Parathyroid adenoma (tissue), 2 donors: ENCODE measurements at regions not wholly inside any gene's neighbourhood (a gene's known extent, or its start where the extent isn't known, plus 50 kb on each side); places are given as distances from the start of the nearest gene placed in this dataset.
"Not testable (repeated sequence)": the region's sequence is repeated elsewhere in the genome, so short reads cannot be mapped to it uniquely, and the experiment has no call there.

Experiments used
- H2AFZ ChIP-seq: fragments of 300-600 bp; sonication (generic); one replicate; pipeline ENCODE4 v1.7.0; 2017; ENCODE audit warnings: antibody characterized with exemption, mild to moderate bottlenecking
- H3K27ac ChIP-seq: fragments of 300-600 bp; sonication (generic); one replicate; pipeline ENCODE4 v1.7.0; 2017
- H3K27me3 ChIP-seq: fragments of 300-600 bp; sonication (generic); one replicate; pipeline ENCODE4 v1.7.0; 2017; ENCODE audit warnings: low read length; ENCODE audit not compliant: control insufficient read depth, insufficient read depth
- H3K36me3 ChIP-seq: fragments of 300-600 bp; sonication (generic); one replicate; pipeline ENCODE4 v1.7.0; 2017; ENCODE audit warnings: low read length; ENCODE audit not compliant: control insufficient read depth, insufficient read depth
- H3K4me1 ChIP-seq: fragments of 300-600 bp; sonication (generic); one replicate; pipeline ENCODE4 v1.7.0; 2017; ENCODE audit warnings: control low read depth
- H3K4me2 ChIP-seq: fragments of 300-600 bp; sonication (generic); one replicate; pipeline ENCODE4 v1.7.0; 2017; ENCODE audit warnings: low read length
- H3K4me3 ChIP-seq: fragments of 300-600 bp; sonication (generic); one replicate; pipeline ENCODE4 v1.7.0; 2017; ENCODE audit warnings: low read depth, low read length
- H3K79me2 ChIP-seq: fragments of 300-600 bp; sonication (generic); one replicate; pipeline ENCODE4 v1.7.0; 2017; ENCODE audit warnings: control low read depth
- H3K9ac ChIP-seq: fragments of 300-600 bp; sonication (generic); one replicate; pipeline ENCODE4 v1.7.0; 2017; ENCODE audit warnings: mild to moderate bottlenecking
- H3K9me3 ChIP-seq: fragments of 300-600 bp; sonication (generic); one replicate; pipeline ENCODE4 v1.7.0; 2017; ENCODE audit warnings: low read length; ENCODE audit not compliant: control insufficient read depth
- CTCF ChIP-seq: fragments of 300-600 bp; sonication (generic); IDR thresholded peaks from one replicate; pipeline ENCODE4 v1.7.0; 2017; ENCODE audit warnings: antibody characterized with exemption, mild to moderate bottlenecking
- donor health status: primary hyperparathyroidism.

- Histone ChIP-seq H3K4me1 (no peaks in the 10 kb centered on the region), H3K27ac (no peak overlapping the region), H3K27me3 (no peaks in the 10 kb centered on the region), H3K4me3 (no peak overlapping the region), H3K9ac (no peak overlapping the region), H3K9me3 (no peaks in the 10 kb centered on the region), H3K36me3 (no peaks in the 10 kb centered on the region), H2AFZ (no peak overlapping the region), H3K79me2 (no peaks in the 10 kb centered on the region), H3K4me2 (no peak overlapping the region)
- TF ChIP-seq CTCF = no peak
Observed at GRCh38 chr4:158122501-158122900, 50.3 kb downstream of the GASK1B start.

GRCh38 chr4:158121161-158121579 lies 51.7 kb downstream of the GASK1B start:
- no peaks in the 10 kb centered on the region for H3K27me3 ChIP-seq
- no peak overlapping the region for H3K27ac ChIP-seq
- H3K9ac ChIP-seq = no peak overlapping the region
- H3K36me3 ChIP-seq = no peaks in the 10 kb centered on the region
- no peak overlapping the region for H3K4me3 ChIP-seq
- no peaks in the 10 kb centered on the region for H3K9me3 ChIP-seq
- H2AFZ ChIP-seq = no peak overlapping the region
- H3K4me1 ChIP-seq = no peaks in the 10 kb centered on the region
- no peaks in the 10 kb centered on the region for H3K79me2 ChIP-seq
- no peak for TF ChIP-seq CTCF
- H3K4me2 ChIP-seq = no peak overlapping the region

- not testable (repeated sequence) for H3K36me3 ChIP-seq, H3K27me3 ChIP-seq, H3K4me3 ChIP-seq, H3K9me3 ChIP-seq, H3K27ac ChIP-seq, H3K9ac ChIP-seq, H3K4me2 ChIP-seq, H3K79me2 ChIP-seq, H3K4me1 ChIP-seq, H2AFZ ChIP-seq
Observed at GRCh38 chr4:158120645-158121151, 52.1 kb downstream of the GASK1B start.

- TF ChIP-seq CTCF = no peak
- no peaks in the 10 kb centered on the region for H3K4me1 ChIP-seq
- H3K9me3 ChIP-seq = no peaks in the 10 kb centered on the region
- H3K27ac ChIP-seq = no peak overlapping the region
- no peaks in the 10 kb centered on the region for H3K36me3 ChIP-seq
- H2AFZ ChIP-seq = no peak overlapping the region
- H3K4me3 ChIP-seq = no peak overlapping the region
- no peak overlapping the region for H3K9ac ChIP-seq
- H3K4me2 ChIP-seq = no peak overlapping the region
- no peaks in the 10 kb centered on the region for H3K79me2 ChIP-seq
- no peaks in the 10 kb centered on the region for H3K27me3 ChIP-seq
Observed at GRCh38 chr4:158112611-158113010, 60.2 kb downstream of the GASK1B start.

GRCh38 chr4:158111241-158111640 lies 61.6 kb downstream of the GASK1B start:
- no peak overlapping the region for H3K27ac ChIP-seq
- H3K36me3 ChIP-seq = no peaks in the 10 kb centered on the region
- H3K9ac ChIP-seq = no peak overlapping the region
- H3K27me3 ChIP-seq = no peaks in the 10 kb centered on the region
- no peaks in the 10 kb centered on the region for H3K79me2 ChIP-seq
- H3K4me2 ChIP-seq = no peak overlapping the region
- no peaks in the 10 kb centered on the region for H3K4me1 ChIP-seq
- H2AFZ ChIP-seq = no peak overlapping the region
- H3K4me3 ChIP-seq = no peak overlapping the region
- TF ChIP-seq CTCF = no peak
- no peaks in the 10 kb centered on the region for H3K9me3 ChIP-seq
